Sigmoid colon (tissue), 4 donors: ENCODE measurements at regions not wholly inside any gene's neighbourhood (a gene's known extent, or its start where the extent isn't known, plus 50 kb on each side); places are given as distances from the start of the nearest gene placed in this dataset.

Experiments used
- CTCF ChIP-seq, 4 experiments: fragments of 450-650 bp in 3 of 4; fragments of 200-600 bp in 1 of 4; IDR thresholded peaks; one replicate each; pipeline ENCODE4 v1.5.1; 2016 to 2019; ENCODE audit warnings: antibody characterized with exemption in 4 of 4, mild to moderate bottlenecking in 3 of 4, moderate library complexity in 2 of 4
- POLR2A ChIP-seq, 2 donors: fragments of 450-650 bp; IDR thresholded peaks; one replicate each; pipeline ENCODE4 v1.6.1; 2016; ENCODE audit warnings: antibody characterized with exemption in 2 of 2, mild to moderate bottlenecking in 2 of 2, moderate library complexity in 2 of 2
- POLR2AphosphoS5 ChIP-seq, 4 donors: sonication (generic); formaldehyde crosslinking; IDR thresholded peaks; one replicate each; pipeline ENCODE4 v1.6.1; 2017; ENCODE audit warnings: antibody characterized with exemption in 4 of 4

- TF ChIP-seq CTCF (IDR thresholded peaks at IDR 0.05) (no peak), POLR2A (IDR thresholded peaks at IDR 0.05) (no peak), POLR2AphosphoS5 (IDR thresholded peaks at IDR 0.05) (no peak)
These were observed 330.3 kb upstream of the FAM241A start for GRCh38 chr4:111814961-111815360.
